ENCODE measurements at regions not wholly inside any gene's neighbourhood (a gene's known extent, or its start where the extent isn't known, plus 50 kb on each side); places are given as distances from the start of the nearest gene placed in this dataset.

- no peak for DNase-seq
Observed at GRCh38 chr5:29379619-29380018, 1813.9 kb upstream of the CDH6 start.

GRCh38 chr5:29378104-29378503 is 1815.4 kb upstream of the CDH6 start:
- DNase-seq, result no peak

GRCh38 chr5:29370248-29370647 is 1823.2 kb upstream of the CDH6 start:
- no peak for DNase-seq

GRCh38 chr5:29367176-29367833 is 1826.2 kb upstream of the CDH6 start:
- DNase-seq, result no peak

GRCh38 chr5:29351170-29351569 is 1842.3 kb upstream of the CDH6 start:
- DNase-seq, result no peak

- DNase-seq, result no peak
Observed at GRCh38 chr5:29337030-29337429, 1856.5 kb upstream of the CDH6 start.

GRCh38 chr5:29321591-29321990 is 1871.9 kb upstream of the CDH6 start:
- no peak for DNase-seq

- DNase-seq, result no peak
Observed at GRCh38 chr5:29309359-29309758, 1884.1 kb upstream of the CDH6 start.

GRCh38 chr5:29307478-29307877 is 1886.0 kb upstream of the CDH6 start:
- no peak for DNase-seq

- DNase-seq, result no peak
Observed at GRCh38 chr5:29304545-29304944, 1888.9 kb upstream of the CDH6 start.

GRCh38 chr5:29296548-29296947 is 1896.9 kb upstream of the CDH6 start:
- DNase-seq, result no peak

GRCh38 chr5:29277642-29278041 is 1915.8 kb upstream of the CDH6 start:
- DNase-seq, result no peak

- DNase-seq, result no peak
Observed at GRCh38 chr5:29276371-29276770, 1917.1 kb upstream of the CDH6 start.

- no peak for DNase-seq
Observed at GRCh38 chr5:29263915-29264351, 1929.6 kb upstream of the CDH6 start.

GRCh38 chr5:29262339-29263123 is 1931.0 kb upstream of the CDH6 start:
- DNase-seq, result no peak

- no peak for DNase-seq
Observed at GRCh38 chr5:29261213-29261612, 1932.3 kb upstream of the CDH6 start.

GRCh38 chr5:29252390-29252789 is 1941.1 kb upstream of the CDH6 start:
- DNase-seq, result no peak

GRCh38 chr5:29247346-29248028 is 1946.0 kb upstream of the CDH6 start:
- no peak for DNase-seq

- DNase-seq, result no peak
Observed at GRCh38 chr5:29240379-29240778, 1953.1 kb upstream of the CDH6 start.

- no peak for DNase-seq
Observed at GRCh38 chr5:29239606-29240005, 1953.9 kb upstream of the CDH6 start.

GRCh38 chr5:29238115-29238514 is 1955.4 kb upstream of the CDH6 start:
- no peak for DNase-seq

- DNase-seq, result no peak
Observed at GRCh38 chr5:29231154-29231553, 1962.3 kb upstream of the CDH6 start.

- DNase-seq, result no peak
Observed at GRCh38 chr5:29230591-29230990, 1962.9 kb upstream of the CDH6 start.

GRCh38 chr5:29229461-29229860 is 1964.0 kb upstream of the CDH6 start:
- no peak for DNase-seq

Measured in NCI-H1417 treated with DMSO at 0.1 percent for 48 hours (cell line).